ENCODE measurements at regions not wholly inside any gene's neighbourhood (a gene's known extent, or its start where the extent isn't known, plus 50 kb on each side); places are given as distances from the start of the nearest gene placed in this dataset.
A peak's percentile ranks its signal among the peaks of the same experiment; 100 is the strongest.

- TF ChIP-seq ZNF280C (tag by site-specific recombination; IDR thresholded peaks at IDR 0.05), result no peak
Measured at GRCh38 chr6:165971202-165971601, 196.4 kb downstream of the TBXT start (continued).

GRCh38 chr6:165970001-165970400 is 197.7 kb downstream of the TBXT start:
- POLR2A ChIA-PET, result no interaction called here
- H3K27ac ChIP-seq (ENCODE audit: extremely low read depth, low read depth, low read length), result no peak overlapping the region
- CTCF ChIA-PET, result interaction anchor here (0.7 to 1.0 kb wide), 3 partner anchors 16 to 85 kb away, joined by 3 to 4 read pairs (median 3); no protein-coding TSS in a partner anchor
- no peaks in the 10 kb centered on the region for H3K4me1 ChIP-seq (ENCODE audit: control insufficient read depth, insufficient read depth, low read length)
- H3K4me3 ChIP-seq (ENCODE audit: low read depth, low read length), result no peak overlapping the region
- no peak for TF ChIP-seq ZNF561 (tag by site-specific recombination; IDR thresholded peaks at IDR 0.05; ENCODE audit: borderline replicate concordance)
- no peak for TF ChIP-seq ZNF132 (tag by site-specific recombination; IDR thresholded peaks at IDR 0.05; ENCODE audit: borderline replicate concordance)
- no peak for TF ChIP-seq ZNF521 (tag by site-specific recombination; IDR thresholded peaks at IDR 0.05)
- TF ChIP-seq ZIC2 (tag by site-specific recombination; IDR thresholded peaks at IDR 0.05), result no peak
- TF ChIP-seq ZNF391 (tag by site-specific recombination; IDR thresholded peaks at IDR 0.05; ENCODE audit: borderline replicate concordance, low read depth), result no peak
- TF ChIP-seq ZNF18 (tag by site-specific recombination; IDR thresholded peaks at IDR 0.05), result no peak
- TF ChIP-seq ZNF157 (tag by site-specific recombination; IDR thresholded peaks at IDR 0.05), result no peak
- no peak for TF ChIP-seq GFI1B (tag by site-specific recombination; IDR thresholded peaks at IDR 0.05)
- TF ChIP-seq ZBTB7A (tag by site-specific recombination; IDR thresholded peaks at IDR 0.05; ENCODE audit: low read depth), result no peak
- no peak for TF ChIP-seq EGR2 (tag by site-specific recombination; IDR thresholded peaks at IDR 0.05; ENCODE audit: low read depth)
- TF ChIP-seq ZNF311 (tag by site-specific recombination; IDR thresholded peaks at IDR 0.05; ENCODE audit: borderline replicate concordance), result no peak
- no peak for TF ChIP-seq ZNF174 (tag by site-specific recombination; IDR thresholded peaks at IDR 0.05)
- no peak for TF ChIP-seq SP3 (tag by site-specific recombination; IDR thresholded peaks at IDR 0.05)
- no peak for TF ChIP-seq ZNF341 (tag by site-specific recombination; IDR thresholded peaks at IDR 0.05; ENCODE audit: low read depth)
- no peak for TF ChIP-seq ZNF140 (tag by site-specific recombination; IDR thresholded peaks at IDR 0.05)
- no peaks in the 10 kb centered on the region for H3K36me3 ChIP-seq (ENCODE audit: control insufficient read depth in 2 of 2, insufficient read depth in 1 of 2, low read length in 2 of 2)
- no peaks in the 10 kb centered on the region for H3K9me3 ChIP-seq (ENCODE audit: control insufficient read depth, insufficient read depth, low read depth, low read length)

GRCh38 chr6:165969184-165969583 is 198.5 kb downstream of the TBXT start:
- H3K9me3 ChIP-seq (ENCODE audit: control insufficient read depth, insufficient read depth, low read depth, low read length), result no peaks in the 10 kb centered on the region
- no peaks in the 10 kb centered on the region for H3K36me3 ChIP-seq (ENCODE audit: control insufficient read depth in 2 of 2, insufficient read depth in 1 of 2, low read length in 2 of 2)
- H3K27ac ChIP-seq (ENCODE audit: extremely low read depth, low read depth, low read length), result no peak overlapping the region
- TF ChIP-seq KLF1 (tag by site-specific recombination; IDR thresholded peaks at IDR 0.05), result peak; percentile 58; the same call in 1 of the 2 replicates
- TF ChIP-seq ZNF335 (tag by site-specific recombination; conservative IDR thresholded peaks at IDR 0.05), result no peak
- ChIA-PET CTCF (interaction anchor here (0.7 to 1.2 kb wide), 4 partner anchors 16 to 136 kb away, joined by 3 to 4 read pairs (median 3); no protein-coding TSS in a partner anchor), POLR2A (no interaction called here)
- H3K4me3 ChIP-seq (ENCODE audit: low read depth, low read length), result no peak overlapping the region
- no peaks in the 10 kb centered on the region for H3K4me1 ChIP-seq (ENCODE audit: control insufficient read depth, insufficient read depth, low read length)

GRCh38 chr6:165968408-165968807 is 199.2 kb downstream of the TBXT start:
- CTCF ChIA-PET, result interaction anchor here (0.7 to 1.2 kb wide), 2 partner anchors 44 to 137 kb away, joined by 3 read pairs; no protein-coding TSS in a partner anchor
- TF ChIP-seq ZFHX2 (tag by site-specific recombination; conservative IDR thresholded peaks at IDR 0.05) (no peak), ZNF514 (tag by site-specific recombination; IDR thresholded peaks at IDR 0.05) (no peak), ZNF639 (tag by site-specific recombination; IDR thresholded peaks at IDR 0.05) (no peak), FEZF1 (tag by site-specific recombination; IDR thresholded peaks at IDR 0.05) (no peak), ZBTB8A (tag by site-specific recombination; IDR thresholded peaks at IDR 0.05) (no peak)
- Histone ChIP-seq H3K9me3 (ENCODE audit: control insufficient read depth, insufficient read depth, low read depth, low read length) (no peaks in the 10 kb centered on the region), H3K27ac (ENCODE audit: extremely low read depth, low read depth, low read length) (no peak overlapping the region), H3K4me1 (ENCODE audit: control insufficient read depth, insufficient read depth, low read length) (no peaks in the 10 kb centered on the region), H3K36me3 (ENCODE audit: control insufficient read depth in 2 of 2, insufficient read depth in 1 of 2, low read length in 2 of 2) (no peaks in the 10 kb centered on the region), H3K4me3 (ENCODE audit: low read depth, low read length) (no peak overlapping the region)
- POLR2A ChIA-PET, result no interaction called here

All from HEK293 (cell line).